ENCODE measurements at regions not wholly inside any gene's neighbourhood (a gene's known extent, or its start where the extent isn't known, plus 50 kb on each side); places are given as distances from the start of the nearest gene placed in this dataset.

- no peaks in the 10 kb centered on the region for H4K20me1 ChIP-seq (ENCODE audit: low read length)
- H3K9ac ChIP-seq (ENCODE audit: low read length) = no peak overlapping the region
- no peak overlapping the region for H2AFZ ChIP-seq (ENCODE audit: low read length)
- CTCF ChIA-PET = no interaction called here
- no peaks in the 10 kb centered on the region for H3F3A ChIP-seq (ENCODE audit: low read length, unreplicated experiment)
- POLR2A ChIA-PET (ENCODE audit: unreplicated experiment) = no interaction called here
- intact Hi-C loops (cut with micrococcal nuclease) = no loop called here
- H3K79me2 ChIP-seq (ENCODE audit: low read length) = no peaks in the 10 kb centered on the region
- TF ChIP-seq EZH2 (IDR thresholded peaks at IDR 0.05; ENCODE audit: low read length, unreplicated experiment) (no peak), EZH2phosphoT487 (IDR thresholded peaks at IDR 0.05; ENCODE audit: borderline replicate concordance, low read length) (no peak), CTCF (conservative IDR thresholded peaks at IDR 0.05; ENCODE audit: low read depth, low read length) (no peak)
- no peaks in the 10 kb centered on the region for H3K27me3 ChIP-seq (ENCODE audit: low read length)
- no peak overlapping the region for H3K27ac ChIP-seq (ENCODE audit: low read length)
- H3K9me3 ChIP-seq (ENCODE audit: low read length) = no peaks in the 10 kb centered on the region
- no peaks in the 10 kb centered on the region for H3K4me1 ChIP-seq (ENCODE audit: insufficient read depth, low read length)
- no peak for DNase-seq
- H3K4me3 ChIP-seq (ENCODE audit: low read length) = no peak overlapping the region
- no peaks in the 10 kb centered on the region for H3K9me2 ChIP-seq (replicated peaks; ENCODE audit: low read length)
- no peaks in the 10 kb centered on the region for H3K36me3 ChIP-seq (ENCODE audit: low read depth, low read length)
- no peak overlapping the region for H3K4me2 ChIP-seq (ENCODE audit: low read length)
- no TSS peak for BruUV-seq (replicated peaks)
- ATAC-seq = no peak
Measured at GRCh38 chrX:112896051-112896450, 55.4 kb upstream of the AMOT start.
